ENCODE measurements at regions not wholly inside any gene's neighbourhood (a gene's known extent, or its start where the extent isn't known, plus 50 kb on each side); places are given as distances from the start of the nearest gene placed in this dataset.

DNA sequence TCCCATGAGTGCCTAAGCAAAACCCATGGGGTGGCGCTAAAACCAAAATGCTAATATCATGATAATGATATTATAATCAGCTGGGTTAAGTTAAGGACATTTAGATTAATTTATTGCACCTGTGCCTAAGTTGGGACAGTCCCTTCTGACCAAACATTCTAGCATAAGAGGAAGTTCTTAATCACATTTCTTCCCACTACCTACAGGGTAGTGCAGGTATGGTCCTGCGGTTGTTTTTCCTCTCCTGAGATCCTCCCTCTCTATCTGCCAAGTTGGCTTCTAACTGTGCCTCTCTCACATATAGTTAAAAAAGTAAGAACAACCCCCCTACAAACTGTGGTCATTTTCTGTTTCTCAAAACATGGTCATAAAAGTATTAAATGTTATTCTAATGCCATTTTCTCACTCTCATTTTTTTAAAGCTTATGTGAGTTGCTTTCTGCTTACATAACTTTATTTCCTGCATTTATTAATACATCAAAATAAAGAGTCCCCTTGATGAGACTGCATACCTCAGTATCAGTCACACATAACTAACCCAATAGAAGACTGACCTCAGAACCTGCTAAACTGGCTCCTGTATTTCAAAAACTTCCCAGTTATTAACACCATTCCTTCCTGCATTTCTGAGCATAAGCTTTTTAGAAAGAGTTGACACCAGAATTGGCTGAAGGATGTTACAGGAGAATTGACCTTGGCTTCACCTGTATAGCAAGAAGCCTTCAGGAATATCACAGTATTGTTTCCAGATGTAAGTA, 1332.5 kb downstream of the FSTL5 start:
- intact Hi-C loops (cut with DNase I; ENCODE audit: low total_unique reads) = no loop called here
- no peak overlapping the region for H3K4me3 ChIP-seq (ENCODE audit: low read depth, poor library complexity, severe bottlenecking)
- 91 to 93% methylated on average over 2 of the region's 2 CpGs for WGBS, 2 donors
- no peak for DNase-seq (ENCODE audit: low spot score in 2 of 2)
- TF ChIP-seq, protein P1, sequence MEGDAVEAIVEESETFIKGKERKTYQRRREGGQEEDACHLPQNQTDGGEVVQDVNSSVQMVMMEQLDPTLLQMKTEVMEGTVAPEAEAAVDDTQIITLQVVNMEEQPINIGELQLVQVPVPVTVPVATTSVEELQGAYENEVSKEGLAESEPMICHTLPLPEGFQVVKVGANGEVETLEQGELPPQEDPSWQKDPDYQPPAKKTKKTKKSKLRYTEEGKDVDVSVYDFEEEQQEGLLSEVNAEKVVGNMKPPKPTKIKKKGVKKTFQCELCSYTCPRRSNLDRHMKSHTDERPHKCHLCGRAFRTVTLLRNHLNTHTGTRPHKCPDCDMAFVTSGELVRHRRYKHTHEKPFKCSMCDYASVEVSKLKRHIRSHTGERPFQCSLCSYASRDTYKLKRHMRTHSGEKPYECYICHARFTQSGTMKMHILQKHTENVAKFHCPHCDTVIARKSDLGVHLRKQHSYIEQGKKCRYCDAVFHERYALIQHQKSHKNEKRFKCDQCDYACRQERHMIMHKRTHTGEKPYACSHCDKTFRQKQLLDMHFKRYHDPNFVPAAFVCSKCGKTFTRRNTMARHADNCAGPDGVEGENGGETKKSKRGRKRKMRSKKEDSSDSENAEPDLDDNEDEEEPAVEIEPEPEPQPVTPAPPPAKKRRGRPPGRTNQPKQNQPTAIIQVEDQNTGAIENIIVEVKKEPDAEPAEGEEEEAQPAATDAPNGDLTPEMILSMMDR (IDR thresholded peaks at IDR 0.05) = no peak
- TF ChIP-seq POLR2A (IDR thresholded peaks at IDR 0.05) = no peak

DNA sequence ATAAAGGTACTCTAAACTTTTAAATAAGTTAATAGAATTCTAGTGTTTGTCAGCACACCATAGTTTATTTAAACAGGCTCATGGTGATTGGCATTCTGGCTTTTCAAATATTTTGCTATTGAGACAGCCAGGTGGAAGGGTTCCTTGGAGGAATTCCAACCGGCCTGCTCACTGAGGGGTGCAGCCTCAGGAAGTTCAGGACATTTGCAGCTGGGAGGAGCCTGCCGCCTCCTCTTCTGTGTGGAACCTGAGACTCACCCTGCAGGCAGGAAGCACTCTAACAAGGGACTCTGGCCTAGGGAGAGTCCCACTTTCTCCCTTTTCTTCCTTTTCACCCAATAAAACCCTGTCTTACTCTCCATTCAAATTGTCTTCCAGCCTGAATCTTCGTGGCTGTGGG, 1328.0 kb downstream of the FSTL5 start:
- 55 to 68% methylated on average over 3 of the region's 3 CpGs for WGBS, 2 donors
- intact Hi-C loops (cut with DNase I; ENCODE audit: low total_unique reads) = no loop called here
- DNase-seq (ENCODE audit: low spot score in 2 of 2) = no peak
- no peak overlapping the region for H3K4me3 ChIP-seq (ENCODE audit: low read depth, poor library complexity, severe bottlenecking)
- TF ChIP-seq POLR2A (IDR thresholded peaks at IDR 0.05) = no peak
- TF ChIP-seq, protein P1 (IDR thresholded peaks at IDR 0.05) = no peak

DNA sequence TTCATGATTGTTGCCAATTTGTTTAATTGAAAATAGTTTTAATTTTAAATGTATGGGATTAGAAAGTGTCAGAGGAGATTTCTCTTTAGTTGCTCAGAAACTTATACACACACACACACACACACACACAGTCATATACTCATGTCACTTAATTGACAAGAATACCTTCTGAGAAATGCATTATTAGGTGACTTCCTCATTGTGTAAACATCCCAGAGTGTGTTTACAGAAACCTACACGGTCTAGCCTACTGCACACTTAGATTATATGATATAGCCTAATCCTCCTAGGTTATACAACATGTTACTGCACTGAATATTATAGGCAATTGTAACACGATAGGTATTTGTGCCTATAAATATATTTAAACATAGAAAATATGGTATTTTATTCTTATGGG, 1327.4 kb downstream of the FSTL5 start:
- TF ChIP-seq, protein P1 (IDR thresholded peaks at IDR 0.05) = no peak
- intact Hi-C loops (cut with DNase I; ENCODE audit: low total_unique reads) = no loop called here
- no peak for DNase-seq (ENCODE audit: low spot score in 2 of 2)
- WGBS, 2 donors = 66 to 73% methylated on average over 2 of the region's 2 CpGs
- no peak overlapping the region for H3K4me3 ChIP-seq (ENCODE audit: low read depth, poor library complexity, severe bottlenecking)

DNA sequence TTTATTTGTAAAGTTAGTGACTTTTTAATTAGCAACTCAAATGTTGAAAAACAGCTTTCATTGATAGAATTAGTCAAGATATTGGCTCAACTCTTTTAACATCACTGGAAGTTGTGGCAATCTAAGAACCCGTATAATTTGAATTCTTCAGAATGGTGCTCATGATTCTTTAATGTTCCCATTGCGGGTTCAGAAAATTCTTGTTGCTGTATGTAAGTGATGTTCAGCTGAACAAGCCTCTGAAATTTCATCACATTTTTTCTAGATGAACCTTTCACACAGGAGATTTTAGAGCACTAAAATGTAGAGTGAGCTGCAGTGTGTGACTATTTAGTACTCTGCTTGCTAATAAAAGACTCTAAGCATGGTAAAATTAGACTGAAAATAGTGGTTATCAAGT, 1317.7 kb downstream of the FSTL5 start:
- intact Hi-C loops (cut with DNase I; ENCODE audit: low total_unique reads) = no loop called here
- TF ChIP-seq, protein P1 (IDR thresholded peaks at IDR 0.05) = no peak
- TF ChIP-seq POLR2A (IDR thresholded peaks at IDR 0.05) = no peak
- 92% methylated on average over 2 of the region's 2 CpGs for WGBS, 2 donors
- no peak for DNase-seq (ENCODE audit: low spot score in 2 of 2)
- H3K4me3 ChIP-seq (ENCODE audit: low read depth, poor library complexity, severe bottlenecking) = no peak overlapping the region

DNA sequence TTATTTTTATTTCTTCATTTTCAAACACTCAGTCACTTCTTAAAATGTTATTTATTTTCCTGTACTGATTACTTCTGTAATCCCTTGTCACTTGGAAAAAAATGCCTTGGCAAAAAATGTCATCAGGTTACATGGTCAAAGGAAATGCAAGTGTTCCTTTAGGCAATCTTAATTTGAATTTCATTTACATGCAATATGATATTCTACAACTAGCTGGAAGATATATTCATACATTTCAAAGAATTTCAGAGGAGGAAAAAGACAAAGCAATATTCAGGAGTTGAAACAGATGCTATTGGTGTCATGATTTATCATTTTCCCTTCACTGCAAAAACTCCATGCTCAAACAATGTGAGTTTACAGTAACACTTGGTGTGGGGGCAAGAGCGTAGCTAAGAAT, 1316.6 kb downstream of the FSTL5 start:
- DNase-seq (ENCODE audit: low spot score in 2 of 2) = no peak
- 78 to 87% methylated on average over 1 of the region's 1 CpG for WGBS, 2 donors
- intact Hi-C loops (cut with DNase I; ENCODE audit: low total_unique reads) = no loop called here
- no peak for TF ChIP-seq POLR2A (IDR thresholded peaks at IDR 0.05)
- TF ChIP-seq, protein P1 (IDR thresholded peaks at IDR 0.05) = no peak
- no peak overlapping the region for H3K4me3 ChIP-seq (ENCODE audit: low read depth, poor library complexity, severe bottlenecking)

DNA sequence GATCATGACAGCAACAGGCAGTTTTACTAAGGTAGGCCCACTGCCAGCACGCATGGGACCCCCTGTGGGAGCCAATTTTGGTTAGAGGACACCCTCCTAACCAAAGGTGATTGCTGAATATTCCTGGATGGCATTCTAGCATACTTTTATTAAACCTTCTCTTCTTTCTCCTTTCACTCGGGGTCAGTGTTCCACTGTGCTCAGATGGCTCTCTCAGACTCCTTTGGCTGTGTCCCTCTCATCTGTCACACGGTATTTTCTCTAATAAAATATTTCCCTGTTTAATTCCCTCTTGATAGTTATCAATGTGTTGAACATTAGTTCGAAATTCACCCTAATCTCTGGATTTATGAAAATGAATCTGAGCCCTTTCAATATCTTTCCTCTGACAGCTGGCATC, 1315.3 kb downstream of the FSTL5 start:
- WGBS, 2 donors = 61 to 65% methylated on average over 4 of the region's 4 CpGs
- intact Hi-C loops (cut with DNase I; ENCODE audit: low total_unique reads) = no loop called here
- no peak for TF ChIP-seq POLR2A (IDR thresholded peaks at IDR 0.05)
- TF ChIP-seq, protein P1 (IDR thresholded peaks at IDR 0.05) = no peak
- no peak for DNase-seq (ENCODE audit: low spot score in 2 of 2)
- no peak overlapping the region for H3K4me3 ChIP-seq (ENCODE audit: low read depth, poor library complexity, severe bottlenecking)

All from lower leg skin (tissue), 4 donors.